Spleen (tissue), 7 donors: ENCODE measurements at regions not wholly inside any gene's neighbourhood (a gene's known extent, or its start where the extent isn't known, plus 50 kb on each side); places are given as distances from the start of the nearest gene placed in this dataset.

Source experiments
- POLR2A ChIP-seq, 3 donors: fragments of 450-650 bp; IDR thresholded peaks; one replicate each; pipeline ENCODE4 v1.5.1; 2017; ENCODE audit warnings: antibody characterized with exemption in 3 of 3, mild to moderate bottlenecking in 1 of 3
- POLR2AphosphoS5 ChIP-seq, 3 donors: sonication (generic); formaldehyde crosslinking; IDR thresholded peaks; one replicate each; pipeline ENCODE4 v1.5.1; 2017; ENCODE audit warnings: antibody characterized with exemption in 3 of 3
- TF ChIP-seq, protein P1 (sequence below), 11 experiments: fragments of 200-600 bp in 7 of 11; fragments of 450-650 bp in 4 of 11; sonication (generic) in 4 of 11; IDR thresholded peaks in 8 of 11; conservative IDR thresholded peaks in 3 of 11; 1 replicate in 7 of 11; 2 replicates in 4 of 11; pipeline versions ENCODE4 v1.4.0 to v1.8.0; 2016 to 2021; ENCODE audit warnings: antibody characterized with exemption in 11 of 11, inconsistent platforms in 4 of 11, mild to moderate bottlenecking in 1 of 11
- donor health status: DM: no; HTN: no; CAD: no; lungs with moderate emphysema.
- donor health status: DM: no; HTN: no; CAD: no.
- donor health status: DM: no; HTN: no; CAD: no.

DNA sequence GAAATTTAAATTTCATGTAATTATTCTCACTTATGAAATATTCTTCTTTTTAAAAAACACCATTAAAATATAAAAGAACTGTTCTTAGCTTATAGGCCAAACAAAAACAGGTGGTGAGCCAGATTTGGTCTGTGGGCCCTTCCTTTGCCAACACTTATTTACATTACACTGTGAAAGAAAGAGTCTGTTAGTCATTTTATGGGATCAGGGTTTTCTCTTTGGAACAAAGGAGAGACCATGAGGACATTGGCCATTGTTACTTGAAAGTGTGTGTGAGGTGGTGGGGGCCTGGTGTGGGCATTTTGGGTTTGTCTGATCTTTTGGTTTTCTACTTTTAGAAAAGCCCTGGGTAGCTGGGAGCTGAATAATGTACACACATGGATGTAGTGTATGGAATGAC, 62.7 kb downstream of the TTC6 start:
- TF ChIP-seq, protein P1, sequence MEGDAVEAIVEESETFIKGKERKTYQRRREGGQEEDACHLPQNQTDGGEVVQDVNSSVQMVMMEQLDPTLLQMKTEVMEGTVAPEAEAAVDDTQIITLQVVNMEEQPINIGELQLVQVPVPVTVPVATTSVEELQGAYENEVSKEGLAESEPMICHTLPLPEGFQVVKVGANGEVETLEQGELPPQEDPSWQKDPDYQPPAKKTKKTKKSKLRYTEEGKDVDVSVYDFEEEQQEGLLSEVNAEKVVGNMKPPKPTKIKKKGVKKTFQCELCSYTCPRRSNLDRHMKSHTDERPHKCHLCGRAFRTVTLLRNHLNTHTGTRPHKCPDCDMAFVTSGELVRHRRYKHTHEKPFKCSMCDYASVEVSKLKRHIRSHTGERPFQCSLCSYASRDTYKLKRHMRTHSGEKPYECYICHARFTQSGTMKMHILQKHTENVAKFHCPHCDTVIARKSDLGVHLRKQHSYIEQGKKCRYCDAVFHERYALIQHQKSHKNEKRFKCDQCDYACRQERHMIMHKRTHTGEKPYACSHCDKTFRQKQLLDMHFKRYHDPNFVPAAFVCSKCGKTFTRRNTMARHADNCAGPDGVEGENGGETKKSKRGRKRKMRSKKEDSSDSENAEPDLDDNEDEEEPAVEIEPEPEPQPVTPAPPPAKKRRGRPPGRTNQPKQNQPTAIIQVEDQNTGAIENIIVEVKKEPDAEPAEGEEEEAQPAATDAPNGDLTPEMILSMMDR (IDR thresholded peaks at IDR 0.05 in 8 of 11, conservative IDR thresholded peaks at IDR 0.05 in 3 of 11), result no peak
- no peak for TF ChIP-seq POLR2A (IDR thresholded peaks at IDR 0.05)
- TF ChIP-seq POLR2AphosphoS5 (IDR thresholded peaks at IDR 0.05), result no peak
